Neural cell (in vitro differentiated cells): ENCODE measurements at regions not wholly inside any gene's neighbourhood (a gene's known extent, or its start where the extent isn't known, plus 50 kb on each side); places are given as distances from the start of the nearest gene placed in this dataset.

Source experiments
- H2AFZ ChIP-seq: fragments of 200-600, 300-800 bp; sonication (generic), shearing (Covaris generic); 2 replicates; pipeline ENCODE4 v1.6.0; 2014; ENCODE audit warnings: low read depth, mild to moderate bottlenecking, antibody characterized with exemption, low read length, moderate library complexity
- H3F3A ChIP-seq: fragments of 200-600 bp; shearing (Covaris generic); 2 replicates; pipeline ENCODE4 v1.6.1; 2016; ENCODE audit warnings: mild to moderate bottlenecking, moderate library complexity, mixed read lengths, antibody characterized with exemption, low read length; ENCODE audit not compliant: insufficient read depth, poor library complexity, severe bottlenecking
- H3K27ac ChIP-seq: fragments of 200-600, 300-800 bp; sonication (generic), shearing (Covaris generic); 2 replicates; pipeline ENCODE4 v1.5.1; 2014; ENCODE audit warnings: mild to moderate bottlenecking, low read length, moderate library complexity
- H3K27me3 ChIP-seq: fragments of 300-800, 200-600 bp; sonication (generic), shearing (Covaris generic); 2 replicates; pipeline ENCODE4 v1.6.0; 2014; ENCODE audit warnings: mild to moderate bottlenecking, low read depth, low read length, moderate library complexity; ENCODE audit not compliant: insufficient read depth
- H3K36me3 ChIP-seq: fragments of 300-800, 200-600 bp; sonication (generic), shearing (Covaris generic); 2 replicates; pipeline ENCODE4 v1.5.1; 2014; ENCODE audit warnings: mild to moderate bottlenecking, antibody characterized with exemption, low read length, moderate library complexity; ENCODE audit not compliant: insufficient read depth
- H3K4me2 ChIP-seq: fragments of 300-800, 200-600 bp; sonication (generic), shearing (Covaris generic); 2 replicates; pipeline ENCODE4 v1.6.0; 2014; ENCODE audit warnings: mild to moderate bottlenecking, low read length
- H3K4me3 ChIP-seq: fragments of 300-800, 200-600 bp; sonication (generic), shearing (Covaris generic); 2 replicates; pipeline ENCODE4 v1.5.1; 2014; ENCODE audit warnings: mild to moderate bottlenecking, low read length, moderate library complexity
- H3K79me2 ChIP-seq: fragments of 200-600 bp; shearing (Covaris generic); replicated peaks from 2 replicates; pipeline ENCODE4 v1.6.0; 2014; ENCODE audit warnings: mild to moderate bottlenecking, low read length, moderate library complexity; ENCODE audit not compliant: insufficient read depth
- H3K9ac ChIP-seq: fragments of 300-800, 200-600 bp; sonication (generic), shearing (Covaris generic); 2 replicates; pipeline ENCODE4 v1.6.1; 2016; ENCODE audit warnings: mild to moderate bottlenecking, low read length, mixed read lengths
- H3K9me2 ChIP-seq: fragments of 200-600 bp; shearing (Covaris generic); 2 replicates; pipeline ENCODE4 v1.6.1; 2016; ENCODE audit warnings: mild to moderate bottlenecking, low read length, mixed read lengths; ENCODE audit not compliant: insufficient read depth
- H3K9me3 ChIP-seq: fragments of 200-600, 300-800 bp; sonication (generic), shearing (Covaris generic); 2 replicates; pipeline ENCODE4 v1.6.1; 2016; ENCODE audit warnings: mild to moderate bottlenecking, mixed run types, low read length, moderate library complexity, mixed read lengths
- H4K20me1 ChIP-seq: fragments of 200-600 bp; shearing (Covaris generic); 2 replicates; pipeline ENCODE4 v1.6.1; 2016; ENCODE audit warnings: mild to moderate bottlenecking, mixed run types; ENCODE audit not compliant: insufficient read depth
- CTCF ChIP-seq: fragments of 450-650 bp; IDR thresholded peaks from 2 replicates; pipeline ENCODE4 v1.5.1; 2014; ENCODE audit warnings: antibody characterized with exemption, mild to moderate bottlenecking, moderate library complexity; ENCODE audit not compliant: poor library complexity, severe bottlenecking
- EP300 ChIP-seq: fragments of 450-650 bp; conservative IDR thresholded peaks from 2 replicates; pipeline ENCODE4 v1.6.1; 2014; ENCODE audit warnings: antibody characterized with exemption, mild to moderate bottlenecking, moderate library complexity; ENCODE audit not compliant: poor library complexity, severe bottlenecking
- EZH2 ChIP-seq: fragments of 200-600, 300-800 bp; shearing (Covaris generic), sonication (generic); IDR thresholded peaks from 2 replicates; pipeline ENCODE4 v1.6.1; 2014; ENCODE audit warnings: antibody characterized with exemption, low read length, borderline replicate concordance, mild to moderate bottlenecking; ENCODE audit not compliant: insufficient read depth, poor library complexity, severe bottlenecking
- MXI1 ChIP-seq: fragments of 450-650 bp; conservative IDR thresholded peaks from 2 replicates; pipeline ENCODE4 v1.6.1; 2014; ENCODE audit warnings: antibody characterized with exemption, mild to moderate bottlenecking; ENCODE audit not compliant: poor library complexity, severe bottlenecking
- POLR2AphosphoS5 ChIP-seq: IDR thresholded peaks from 2 replicates; pipeline ENCODE4 v1.6.1; 2012
- RAD21 ChIP-seq: fragments of 450-650 bp; conservative IDR thresholded peaks from 2 replicates; pipeline ENCODE4 v1.6.1; 2014; ENCODE audit warnings: antibody characterized with exemption, mild to moderate bottlenecking, moderate library complexity
- REST ChIP-seq: IDR thresholded peaks from 2 replicates; pipeline ENCODE4 v1.6.1; 2012; ENCODE audit warnings: borderline replicate concordance
- SMC3 ChIP-seq: fragments of 450-650 bp; conservative IDR thresholded peaks from 2 replicates; pipeline ENCODE4 v1.6.1; 2014; ENCODE audit warnings: antibody characterized with exemption, mild to moderate bottlenecking, moderate library complexity; ENCODE audit not compliant: poor library complexity
- TAF1 ChIP-seq: IDR thresholded peaks from 2 replicates; pipeline ENCODE4 v1.6.1; 2012; ENCODE audit warnings: low read depth

GRCh38 chr5:60544142-60544541 is 155.8 kb downstream of the DEPDC1B start:
- no peak overlapping the region for H3K9ac ChIP-seq
- no peaks in the 10 kb centered on the region for H3K36me3 ChIP-seq
- H3F3A ChIP-seq, result no peaks in the 10 kb centered on the region
- no peaks in the 10 kb centered on the region for H3K79me2 ChIP-seq
- H3K4me3 ChIP-seq, result no peak overlapping the region
- H4K20me1 ChIP-seq, result no peaks in the 10 kb centered on the region
- H3K9me2 ChIP-seq, result no peaks in the 10 kb centered on the region
- no peak overlapping the region for H2AFZ ChIP-seq
- H3K27ac ChIP-seq, result no peak overlapping the region
- H3K27me3 ChIP-seq, result no peaks in the 10 kb centered on the region
- no peaks in the 10 kb centered on the region for H3K9me3 ChIP-seq
- H3K4me2 ChIP-seq, result no peak overlapping the region
- TF ChIP-seq EZH2 (no peak), REST (no peak), SMC3 (no peak), MXI1 (no peak), TAF1 (no peak), EP300 (no peak), POLR2AphosphoS5 (no peak), RAD21 (no peak), CTCF (no peak)

- Histone ChIP-seq H3K9me3 (no peaks in the 10 kb centered on the region), H3K4me3 (no peak overlapping the region), H3K9ac (no peak overlapping the region), H3K79me2 (no peaks in the 10 kb centered on the region), H3K27ac (no peak overlapping the region), H3K27me3 (no peaks in the 10 kb centered on the region), H2AFZ (no peak overlapping the region), H3F3A (no peaks in the 10 kb centered on the region), H4K20me1 (no peaks in the 10 kb centered on the region), H3K36me3 (no peaks in the 10 kb centered on the region), H3K9me2 (no peaks in the 10 kb centered on the region), H3K4me2 (no peak overlapping the region)
- no peak for TF ChIP-seq SMC3
- TF ChIP-seq MXI1, result no peak
- no peak for TF ChIP-seq REST
- TF ChIP-seq CTCF, result no peak
- TF ChIP-seq EP300, result no peak
- TF ChIP-seq RAD21, result no peak
- TF ChIP-seq POLR2AphosphoS5, result no peak
- TF ChIP-seq TAF1, result no peak
- TF ChIP-seq EZH2, result no peak
Measured at GRCh38 chr5:60541980-60542379, 158.0 kb downstream of the DEPDC1B start.
